ENCODE measurements at regions not wholly inside any gene's neighbourhood (a gene's known extent, or its start where the extent isn't known, plus 50 kb on each side); places are given as distances from the start of the nearest gene placed in this dataset.

GRCh38 chr5:152226191-152226590, 178.9 kb downstream of the NMUR2 start:
- TF ChIP-seq CTCF (IDR thresholded peaks at IDR 0.05; ENCODE audit: low read depth, low read length): no peak
- no peak for TF ChIP-seq EZH2phosphoT487 (IDR thresholded peaks at IDR 0.05; ENCODE audit: low read depth)

Measured in OCI-LY3 (cell line).